HG03521 (cell line): ENCODE measurements at regions not wholly inside any gene's neighbourhood (a gene's known extent, or its start where the extent isn't known, plus 50 kb on each side); places are given as distances from the start of the nearest gene placed in this dataset.
A peak's percentile ranks its signal among the peaks of the same experiment; 100 is the strongest.

Experiments
- ATAC-seq: cut with Tn5 transposase; IDR thresholded peaks from one replicate; pipeline ENCODE4 v1.9.1; 2021; ENCODE audit warnings: mild to moderate bottlenecking, moderate library complexity; ENCODE audit not compliant: unreplicated experiment

DNA sequence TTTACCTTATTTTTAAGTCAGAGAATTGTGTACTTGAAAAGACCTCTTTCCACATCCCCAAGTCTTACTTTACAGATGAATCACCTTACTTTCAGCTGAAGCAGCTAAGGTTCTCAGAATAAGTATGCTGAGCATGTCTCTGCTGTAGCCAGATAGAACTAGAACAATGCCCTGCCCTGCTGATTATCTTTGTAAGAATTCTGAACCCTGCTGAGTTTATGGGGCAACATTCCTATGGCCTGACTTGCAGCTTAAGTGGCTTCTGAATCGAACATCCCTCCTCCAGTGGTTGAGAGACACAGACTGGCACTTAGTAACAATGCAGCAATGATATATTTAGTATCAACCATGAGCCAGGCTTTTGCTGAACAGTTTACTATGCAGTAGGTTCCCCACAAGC, 592.0 kb upstream of the WWC1 start:
- ATAC-seq, result no peak

DNA sequence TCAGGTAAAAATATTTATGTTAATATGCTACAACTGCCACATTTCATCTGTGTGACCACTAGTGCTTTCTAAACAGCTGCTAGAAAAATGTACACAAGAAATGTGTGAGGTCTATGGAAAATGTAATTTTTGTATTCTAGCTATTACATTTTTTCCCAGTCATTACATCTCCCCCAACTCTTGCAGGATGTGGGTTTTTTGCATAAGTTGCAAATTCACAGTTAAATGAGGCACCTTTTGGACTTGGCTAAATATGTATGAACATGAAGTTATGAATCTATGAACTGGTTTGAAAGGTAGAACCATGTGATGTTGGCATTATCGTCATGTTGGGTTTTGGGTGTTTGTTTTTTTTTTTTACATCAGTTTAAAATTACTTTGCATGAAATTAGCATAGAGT, 590.4 kb upstream of the WWC1 start:
- no peak for ATAC-seq

DNA sequence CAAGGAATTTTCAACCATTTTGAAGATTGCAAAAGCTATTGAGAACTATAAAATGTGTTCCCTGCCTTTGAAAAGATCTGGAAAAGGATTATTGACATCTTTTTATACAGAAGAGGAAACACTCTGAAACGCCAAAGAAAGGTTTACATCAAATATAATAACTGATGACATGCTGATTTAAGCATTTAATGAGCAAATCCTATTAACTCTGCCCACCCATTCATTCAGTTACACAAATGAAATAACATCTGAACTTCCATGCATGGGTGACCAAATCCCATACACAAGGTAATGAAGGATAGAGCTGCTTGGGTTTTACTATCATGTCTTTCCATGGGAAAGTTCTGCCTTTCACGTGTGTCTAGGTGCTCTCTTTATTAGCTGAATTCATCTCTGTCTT, 589.4 kb upstream of the WWC1 start:
- ATAC-seq, result no peak

GRCh38 chr5:167708449-167708848, 583.0 kb upstream of the WWC1 start:
- ATAC-seq, result no peak

DNA sequence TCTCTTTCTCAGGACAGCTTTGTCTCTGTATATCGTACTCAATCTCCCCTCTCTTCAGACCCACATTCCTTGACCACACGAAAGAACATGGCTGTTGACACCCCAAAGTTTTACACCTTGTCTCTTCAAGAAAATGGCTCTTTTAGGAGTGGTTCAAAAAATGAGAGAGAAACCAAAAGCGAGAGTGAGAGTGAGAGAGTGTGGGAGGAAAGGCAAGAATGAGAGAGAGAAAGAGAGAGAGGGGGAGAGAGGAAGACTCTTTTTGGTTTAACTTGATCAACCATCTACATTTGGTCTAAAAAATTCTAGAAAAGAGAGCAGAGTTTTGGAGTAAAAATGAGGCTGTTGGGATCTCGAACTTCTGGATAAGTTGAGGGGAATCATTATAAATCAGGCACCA, 581.8 kb upstream of the WWC1 start:
- peak; percentile 73 for ATAC-seq

DNA sequence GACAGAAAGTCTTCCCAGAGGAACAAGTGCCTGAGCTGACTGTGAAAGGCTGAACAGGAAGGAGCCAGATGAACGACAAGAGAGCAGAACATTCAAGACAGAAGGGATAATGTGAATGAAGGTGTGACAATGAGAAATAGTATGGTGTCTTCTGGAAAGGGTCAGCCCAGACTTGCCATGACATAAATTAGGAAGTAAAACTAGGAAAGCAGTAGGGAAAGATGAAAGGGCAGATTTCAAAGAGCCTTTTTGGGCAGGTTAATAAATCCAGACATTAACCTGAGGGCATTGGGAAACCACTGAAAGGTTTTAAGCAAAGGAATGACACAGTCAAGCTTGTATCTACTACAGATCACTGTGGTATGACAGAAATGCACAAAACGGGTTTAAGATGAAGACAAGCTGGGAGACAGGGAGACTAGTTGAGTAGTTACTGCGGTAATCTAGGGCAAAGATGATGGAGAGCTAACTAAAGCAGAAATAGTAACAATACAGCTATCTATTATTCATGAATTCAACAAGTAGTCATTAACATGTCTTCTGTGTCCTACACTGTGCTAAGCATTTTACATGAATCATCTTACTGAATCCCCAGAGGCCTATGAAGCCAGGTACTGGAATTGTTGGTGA, 580.9 kb upstream of the WWC1 start:
- no peak for ATAC-seq

GRCh38 chr5:167712986-167713585, 578.4 kb upstream of the WWC1 start:
- no peak for ATAC-seq

GRCh38 chr5:167713896-167714295, 577.5 kb upstream of the WWC1 start:
- ATAC-seq, result no peak

DNA sequence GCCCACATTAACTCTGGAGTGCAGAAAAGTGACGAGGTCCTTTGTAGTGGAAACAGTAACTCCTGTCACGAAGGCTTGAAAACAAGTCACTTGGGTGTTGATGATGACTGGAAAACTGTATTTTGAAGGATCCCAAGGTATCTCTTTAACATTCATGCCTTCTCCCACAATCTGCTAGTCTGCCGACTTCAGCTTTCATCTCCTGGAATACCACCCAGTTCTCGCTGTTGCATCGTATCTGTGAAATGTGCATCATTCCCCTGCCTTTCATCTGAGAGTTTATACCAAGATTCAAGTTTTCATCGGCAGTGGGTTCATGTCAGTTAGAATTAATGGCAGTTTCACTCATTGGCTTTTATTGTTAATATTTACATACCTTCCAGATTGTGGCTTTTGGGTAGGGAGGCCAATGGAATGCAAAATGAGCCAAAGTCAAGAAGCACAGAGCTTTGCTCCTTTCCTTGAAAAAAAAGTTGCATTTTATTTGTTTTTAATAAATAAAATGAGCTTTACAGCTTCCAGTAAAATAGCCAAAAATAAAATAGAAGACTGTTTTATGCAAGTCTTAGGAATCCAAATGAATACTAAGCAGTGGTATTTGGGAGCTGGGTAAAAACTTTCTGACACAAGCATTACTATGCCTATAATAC, 575.2 kb upstream of the WWC1 start:
- ATAC-seq, result no peak

DNA sequence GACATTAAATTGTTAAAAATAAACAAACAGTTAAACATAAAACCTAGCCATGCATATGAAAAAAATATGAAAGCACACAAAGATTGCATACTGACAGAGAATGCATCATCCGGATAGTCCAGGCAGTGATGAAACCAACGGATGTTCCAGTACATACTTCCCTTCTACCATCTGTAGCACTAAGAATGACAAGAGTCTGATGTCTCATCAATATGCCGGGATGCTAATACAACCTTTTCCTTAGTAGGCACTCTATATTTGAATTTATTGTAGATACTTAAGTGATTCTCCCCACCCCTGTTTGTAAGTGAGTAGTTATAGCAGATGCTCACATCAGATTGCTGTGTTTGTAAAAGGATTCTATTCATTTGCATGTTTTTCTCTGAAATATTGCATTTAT, 571.2 kb upstream of the WWC1 start:
- no peak for ATAC-seq

GRCh38 chr5:167720676-167721260, 570.7 kb upstream of the WWC1 start:
- no peak for ATAC-seq

GRCh38 chr5:167721926-167722440, 569.5 kb upstream of the WWC1 start:
- no peak for ATAC-seq

GRCh38 chr5:167723254-167723871, 568.1 kb upstream of the WWC1 start:
- ATAC-seq, result peak; percentile 98

DNA sequence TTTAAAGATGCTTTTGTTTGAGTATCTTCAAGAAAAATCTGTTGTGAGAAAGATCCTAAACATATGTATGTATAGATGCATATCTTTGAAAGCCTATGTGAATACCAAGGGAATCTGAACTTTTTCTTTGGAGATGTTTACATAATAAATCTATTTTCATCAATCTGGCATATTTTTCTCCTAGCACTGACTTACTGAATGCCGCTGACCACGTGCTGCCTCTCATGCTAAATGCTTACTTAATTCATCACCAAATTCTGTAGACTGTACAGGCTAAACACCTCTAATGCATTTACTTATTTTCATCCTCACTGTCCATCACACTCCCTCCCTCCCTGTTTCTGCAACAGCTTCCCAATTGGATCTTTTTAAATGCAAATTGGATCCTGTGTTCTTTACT, 566.2 kb upstream of the WWC1 start:
- no peak for ATAC-seq

GRCh38 chr5:167725741-167726140, 565.7 kb upstream of the WWC1 start:
- no peak for ATAC-seq

- ATAC-seq, result no peak
These were observed 564.8 kb upstream of the WWC1 start for GRCh38 chr5:167726642-167727041.

- ATAC-seq, result no peak
These were observed 561.3 kb upstream of the WWC1 start for GRCh38 chr5:167730121-167730520.

- no peak for ATAC-seq
These were observed 560.8 kb upstream of the WWC1 start for GRCh38 chr5:167730656-167731055.

- ATAC-seq, result no peak
These were observed 559.5 kb upstream of the WWC1 start for GRCh38 chr5:167731951-167732350.

DNA sequence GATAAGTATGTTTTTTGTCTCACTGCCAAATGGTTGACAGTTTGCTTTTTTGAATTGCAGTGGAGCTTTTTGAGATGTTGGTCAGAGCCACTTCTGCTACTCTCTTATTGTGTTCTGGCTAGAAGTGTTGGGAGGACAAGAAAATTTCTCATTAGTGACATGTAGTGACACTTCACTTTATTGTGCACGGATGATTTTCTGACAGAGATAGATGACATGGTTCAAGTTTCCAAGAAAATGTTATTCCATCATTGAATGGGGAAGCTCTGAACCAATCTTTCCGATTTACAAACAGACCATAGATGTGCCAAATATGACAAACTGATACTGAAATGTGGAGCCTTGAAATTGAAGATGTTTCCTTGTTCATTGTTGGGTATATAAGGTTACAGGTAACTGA, 558.9 kb upstream of the WWC1 start:
- ATAC-seq, result no peak

DNA sequence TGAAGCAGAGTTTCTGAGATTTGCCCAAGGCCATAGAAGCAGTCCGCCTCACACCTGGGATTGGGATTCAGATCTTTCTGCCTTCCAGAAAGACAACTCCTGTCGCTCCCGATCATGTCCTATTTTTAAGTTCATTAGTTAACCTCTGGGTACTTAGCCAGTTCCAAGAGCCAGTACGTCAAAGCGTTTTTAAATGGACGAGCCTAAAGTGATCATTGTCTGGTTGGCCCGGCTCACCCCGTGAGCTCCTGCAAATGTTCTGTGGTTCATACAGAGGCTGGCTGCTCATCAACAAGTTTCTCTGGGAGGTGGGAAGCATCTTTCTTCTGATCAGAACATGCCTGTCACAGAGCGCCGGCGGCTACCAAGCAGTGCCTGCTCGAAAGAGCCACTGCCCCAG, 554.5 kb upstream of the WWC1 start:
- ATAC-seq, result no peak
